ENCODE measurements at regions not wholly inside any gene's neighbourhood (a gene's known extent, or its start where the extent isn't known, plus 50 kb on each side); places are given as distances from the start of the nearest gene placed in this dataset.

GRCh38 chr7:68840991-68841390 lies 757.3 kb upstream of the AUTS2 start:
- TF ChIP-seq, protein P1, sequence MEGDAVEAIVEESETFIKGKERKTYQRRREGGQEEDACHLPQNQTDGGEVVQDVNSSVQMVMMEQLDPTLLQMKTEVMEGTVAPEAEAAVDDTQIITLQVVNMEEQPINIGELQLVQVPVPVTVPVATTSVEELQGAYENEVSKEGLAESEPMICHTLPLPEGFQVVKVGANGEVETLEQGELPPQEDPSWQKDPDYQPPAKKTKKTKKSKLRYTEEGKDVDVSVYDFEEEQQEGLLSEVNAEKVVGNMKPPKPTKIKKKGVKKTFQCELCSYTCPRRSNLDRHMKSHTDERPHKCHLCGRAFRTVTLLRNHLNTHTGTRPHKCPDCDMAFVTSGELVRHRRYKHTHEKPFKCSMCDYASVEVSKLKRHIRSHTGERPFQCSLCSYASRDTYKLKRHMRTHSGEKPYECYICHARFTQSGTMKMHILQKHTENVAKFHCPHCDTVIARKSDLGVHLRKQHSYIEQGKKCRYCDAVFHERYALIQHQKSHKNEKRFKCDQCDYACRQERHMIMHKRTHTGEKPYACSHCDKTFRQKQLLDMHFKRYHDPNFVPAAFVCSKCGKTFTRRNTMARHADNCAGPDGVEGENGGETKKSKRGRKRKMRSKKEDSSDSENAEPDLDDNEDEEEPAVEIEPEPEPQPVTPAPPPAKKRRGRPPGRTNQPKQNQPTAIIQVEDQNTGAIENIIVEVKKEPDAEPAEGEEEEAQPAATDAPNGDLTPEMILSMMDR (conservative IDR thresholded peaks at IDR 0.05 in 1 of 2, IDR thresholded peaks at IDR 0.05 in 1 of 2; ENCODE audit: low read depth in 1 of 2, low read length in 2 of 2): no peak
- no peak for TF ChIP-seq EZH2 (IDR thresholded peaks at IDR 0.05; ENCODE audit: low read length, missing control alignments)

Measured in fibroblast of lung (primary cell).